K562 (cell line): ENCODE measurements at regions not wholly inside any gene's neighbourhood (a gene's known extent, or its start where the extent isn't known, plus 50 kb on each side); places are given as distances from the start of the nearest gene placed in this dataset.

Experiments used
- CHD7 ChIP-seq: fragments of 200-600 bp; sonication (generic); IDR thresholded peaks from one replicate; pipeline ENCODE4 v1.6.1; 2012; ENCODE audit warnings: mild to moderate bottlenecking, low read depth, low read length, inconsistent platforms
- ETS2 ChIP-seq: IDR thresholded peaks from 2 replicates; pipeline ENCODE4 v1.6.1; 2016; ENCODE audit warnings: borderline replicate concordance, missing genetic modification characterization, mild to moderate bottlenecking, moderate library complexity, missing compliant biosample characterization; ENCODE audit not compliant: poor library complexity, severe bottlenecking
- FOXK2 ChIP-seq, 2 experiments: fragments of 450-650 bp; IDR thresholded peaks in 1 of 2; conservative IDR thresholded peaks in 1 of 2; 2 replicates each; pipeline ENCODE4 v1.6.1; 2016; ENCODE audit warnings: low read depth in 2 of 2, mild to moderate bottlenecking in 1 of 2
- MBD1 ChIP-seq: fragments of 250-450 bp; sonication (Bioruptor Pico); IDR thresholded peaks from 2 replicates; pipeline ENCODE4 v1.8.0; 2022; ENCODE audit warnings: inconsistent platforms
- PRDM10 ChIP-seq: fragments of 450-650 bp; IDR thresholded peaks from 2 replicates; pipeline ENCODE4 v1.6.1; 2018; ENCODE audit not compliant: partially characterized antibody
- XRCC5 ChIP-seq: fragments of 200-400 bp; formaldehyde crosslinking; IDR thresholded peaks from 2 replicates; pipeline ENCODE4 v1.6.1; 2017; ENCODE audit warnings: low read depth, mild to moderate bottlenecking, low read length
- ZNF253 ChIP-seq: fragments of 250-450 bp; sonication (Bioruptor Pico); conservative IDR thresholded peaks from 2 replicates; pipeline ENCODE4 v1.6.1; 2021; ENCODE audit warnings: mild to moderate bottlenecking
- ZNF655 ChIP-seq: fragments of 250-450 bp; sonication (Bioruptor Pico); IDR thresholded peaks from 2 replicates; pipeline ENCODE4 v1.5.0; 2021

- TF ChIP-seq CHD7 (no peak), ETS2 (no peak), FOXK2 (conservative IDR thresholded peaks at IDR 0.05 in 1 of 2, IDR thresholded peaks at IDR 0.05 in 1 of 2; ENCODE audit: low read depth in 2 of 2) (no peak), XRCC5 (no peak), MBD1 (no peak), ZNF655 (CRISPR knock-in tag) (no peak), PRDM10 (no peak), ZNF253 (CRISPR knock-in tag) (no peak)
Observed at GRCh38 chr7:18330548-18330947, 165.0 kb upstream of the HDAC9 start (continued).
